A549 (cell line): ENCODE measurements at regions not wholly inside any gene's neighbourhood (a gene's known extent, or its start where the extent isn't known, plus 50 kb on each side); places are given as distances from the start of the nearest gene placed in this dataset.
"Not testable (repeated sequence)": the region's sequence is repeated elsewhere in the genome, so short reads cannot be mapped to it uniquely, and the experiment has no call there.

Source experiments
- ATAC-seq, 2 experiments: fragments of 200-7000 bp in 1 of 2; fragments of >200 bp in 1 of 2; cut with Nextera tagmentation in 1 of 2; cut with Tn5 transposase in 1 of 2; 3 replicates each; pipeline versions ENCODE4 v1.8.0 to v1.9.1; 2018 to 2020; ENCODE audit warnings: mild to moderate bottlenecking in 1 of 2, moderate library complexity in 1 of 2
- CTCF ChIA-PET: fragments of 300-600 bp; sonication (Branson Sonifier 250); formaldehyde crosslinking; extraction: SDS; loops from one replicate; lab custom pipeline; 2021; ENCODE audit warnings: antibody characterized with exemption, inconsistent platforms; lab: Yijun Ruan, JAX
- POLR2A ChIA-PET: fragments of 350-600 bp; formaldehyde crosslinking; extraction: SDS; loops from one replicate; lab custom pipeline; 2021; ENCODE audit warnings: antibody characterized with exemption, inconsistent platforms; lab: Yijun Ruan, JAX
- DNase-seq, 2 experiments: peaks; one replicate each; pipeline versions ENCODE4 v3.0.0 to v3.0.0-alpha.2; 2011 to 2016; ENCODE audit warnings: low read depth in 1 of 2, low spot score in 1 of 2
- FAIRE-seq: peaks from 2 replicates; lab custom pipeline; 2011; peaks lifted over from hg19 to GRCh38; lab: Jason Lieb, UNC
- H3K27ac ChIP-seq, 2 experiments: fragments of >200 bp; sonication (Bioruptor Twin); formaldehyde crosslinking; 3 replicates each; pipeline ENCODE4 v1.5.1; 2016 to 2017
- H3K4me1 ChIP-seq: fragments of >200 bp; sonication (Bioruptor Twin); formaldehyde crosslinking; 3 replicates; pipeline ENCODE4 v1.6.1; 2016
- H3K4me2 ChIP-seq: fragments of >200 bp; sonication (Bioruptor Twin); formaldehyde crosslinking; 3 replicates; pipeline ENCODE4 v1.6.1; 2016
- H3K4me3 ChIP-seq: fragments of >200 bp; sonication (Bioruptor Twin); formaldehyde crosslinking; 3 replicates; pipeline ENCODE4 v1.5.1; 2016
- H3K9me3 ChIP-seq: fragments of >200 bp; sonication (Bioruptor Twin); formaldehyde crosslinking; 3 replicates; pipeline ENCODE4 v1.6.1; 2016
- WGBS: methylation state at CpG from one replicate; pipeline ENCODE4 v1.1.6; 2017; ENCODE audit errors: missing lambda C conversion rate; 5-methylcytosine and 5-hydroxymethylcytosine counted together

DNA sequence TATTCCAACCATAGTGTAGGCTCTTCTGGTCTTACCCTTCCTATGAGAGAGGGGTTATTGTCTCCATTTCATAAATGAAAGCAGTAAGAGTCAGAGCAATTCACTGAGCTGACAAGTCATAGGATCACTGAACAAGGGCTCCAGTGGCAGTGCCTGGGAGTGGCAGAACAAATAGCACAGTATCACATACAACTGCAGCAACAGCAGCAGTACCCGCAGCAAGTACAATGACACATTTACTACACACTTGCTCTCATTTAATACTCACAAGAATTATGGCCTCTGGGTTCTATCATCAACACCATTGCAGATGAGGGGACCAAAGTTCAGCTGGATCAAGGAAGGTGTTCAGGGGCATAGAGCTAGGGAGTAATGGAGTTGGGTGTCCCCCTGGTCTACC is 218.8 kb downstream of the BCL2L11 start:
- 100% methylated on average over 1 of the region's 1 CpG for WGBS
- ATAC-seq, CTCF ChIA-PET, H3K4me3 ChIP-seq, DNase-seq, H3K9me3 ChIP-seq, H3K4me2 ChIP-seq, POLR2A ChIA-PET, H3K27ac ChIP-seq, H3K4me1 ChIP-seq, FAIRE-seq: not testable (repeated sequence)

DNA sequence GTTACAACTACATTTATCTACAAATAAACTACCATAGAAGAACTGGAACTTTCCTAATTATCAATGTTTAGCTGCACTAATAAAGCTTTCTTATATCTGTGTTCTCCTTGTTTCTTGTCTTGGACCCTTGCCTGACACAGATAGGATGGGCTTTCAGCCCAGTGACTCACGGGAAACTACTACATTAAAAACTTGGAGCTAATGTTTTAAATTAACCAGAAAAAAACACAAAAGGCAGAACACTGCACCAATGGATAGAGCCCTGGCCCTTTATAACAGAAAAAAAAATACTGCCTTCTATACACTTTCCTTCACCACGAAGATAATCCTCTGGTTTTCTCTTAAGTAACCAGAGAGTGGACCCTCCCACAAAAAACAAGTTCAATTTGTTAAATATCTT is 223.9 kb downstream of the BCL2L11 start:
- FAIRE-seq, DNase-seq, H3K4me1 ChIP-seq, H3K27ac ChIP-seq, H3K9me3 ChIP-seq, CTCF ChIA-PET, ATAC-seq, POLR2A ChIA-PET, H3K4me2 ChIP-seq, H3K4me3 ChIP-seq: not testable (repeated sequence)
- 72% methylated on average over 2 of the region's 2 CpGs for WGBS

- FAIRE-seq, H3K9me3 ChIP-seq, H3K4me3 ChIP-seq, CTCF ChIA-PET, H3K4me1 ChIP-seq, H3K4me2 ChIP-seq, POLR2A ChIA-PET, ATAC-seq, DNase-seq, H3K27ac ChIP-seq: not testable (repeated sequence)
- WGBS, result 92% methylated on average over 2 of the region's 3 CpGs
These were observed 224.7 kb downstream of the BCL2L11 start for GRCh38 chr2:111345439-111345838.

GRCh38 chr2:111346018-111346930 is 225.6 kb downstream of the BCL2L11 start:
- WGBS, result 76% methylated on average over 8 of the region's 14 CpGs
- H3K4me2 ChIP-seq, CTCF ChIA-PET: not testable (repeated sequence)

DNA sequence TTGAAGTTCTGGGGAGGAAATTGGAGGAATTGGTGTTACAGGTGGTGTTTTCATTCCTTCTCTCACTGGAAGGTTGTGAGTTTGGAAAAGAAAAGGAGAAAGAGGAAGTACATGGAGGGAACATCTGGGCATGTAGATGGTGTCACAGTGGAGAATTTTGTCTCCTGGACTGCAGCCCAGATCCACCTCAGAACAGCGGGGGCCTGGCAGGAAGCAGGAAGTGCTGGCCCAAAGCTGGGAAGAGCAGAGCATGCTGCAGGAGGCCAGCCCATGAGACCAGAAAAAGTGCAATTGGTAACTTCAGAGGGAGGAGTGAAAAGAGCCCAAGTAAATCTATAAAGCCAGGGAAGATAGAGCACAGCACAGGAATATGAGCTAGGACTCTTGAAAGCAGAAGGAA is 227.0 kb downstream of the BCL2L11 start:
- CTCF ChIA-PET, H3K9me3 ChIP-seq, H3K4me3 ChIP-seq, POLR2A ChIA-PET, DNase-seq, H3K27ac ChIP-seq, H3K4me2 ChIP-seq, FAIRE-seq, H3K4me1 ChIP-seq: not testable (repeated sequence)
- ATAC-seq, result peak in 1 of 2 experiments; percentile 31; a peak in 1 of 6 replicates
- WGBS, result no CpG with 5 or more reads among the region's 1 CpG

More at GRCh38 chr2:111346018-111346930, 225.6 kb downstream of the BCL2L11 start:
- H3K4me3 ChIP-seq, POLR2A ChIA-PET, H3K9me3 ChIP-seq, FAIRE-seq, H3K4me1 ChIP-seq, DNase-seq, H3K27ac ChIP-seq: not testable (repeated sequence)
- peak; percentile 23 to 68; a peak in 4 of 6 replicates for ATAC-seq

- ATAC-seq, FAIRE-seq, H3K4me1 ChIP-seq, CTCF ChIA-PET, POLR2A ChIA-PET, H3K9me3 ChIP-seq, H3K4me2 ChIP-seq, H3K4me3 ChIP-seq, H3K27ac ChIP-seq, DNase-seq: not testable (repeated sequence)
- WGBS, result no CpG with 5 or more reads among the region's 7 CpGs
These were observed 227.6 kb downstream of the BCL2L11 start for GRCh38 chr2:111348316-111348715.

GRCh38 chr2:111355022-111355817 is 234.5 kb downstream of the BCL2L11 start:
- H3K9me3 ChIP-seq, ATAC-seq, H3K4me3 ChIP-seq, FAIRE-seq, DNase-seq, H3K27ac ChIP-seq, H3K4me2 ChIP-seq, H3K4me1 ChIP-seq, POLR2A ChIA-PET, CTCF ChIA-PET: not testable (repeated sequence)
- 96% methylated on average over 8 of the region's 13 CpGs for WGBS

- FAIRE-seq, DNase-seq, POLR2A ChIA-PET, CTCF ChIA-PET, H3K9me3 ChIP-seq, H3K4me1 ChIP-seq, H3K4me2 ChIP-seq, ATAC-seq, H3K4me3 ChIP-seq: not testable (repeated sequence)
- H3K27ac ChIP-seq, result peak overlapping the region in 1 of 2 experiments; percentile 34; a peak in 1 of 6 replicates
- WGBS, result 96% methylated on average over 8 of the region's 11 CpGs
These were observed 235.3 kb downstream of the BCL2L11 start for GRCh38 chr2:111355823-111356511.

GRCh38 chr2:111356512-111357031 is 235.9 kb downstream of the BCL2L11 start:
- DNase-seq, H3K4me3 ChIP-seq, POLR2A ChIA-PET, FAIRE-seq, H3K9me3 ChIP-seq, H3K4me1 ChIP-seq, CTCF ChIA-PET: not testable (repeated sequence)
- peak; percentile 82 to 93; a peak in 5 of 6 replicates for ATAC-seq
- Histone ChIP-seq H3K4me2 (peak overlapping the region; percentile 41; the same call in 1 of the 3 replicates), H3K27ac (peak overlapping the region in 1 of 2 experiments; percentile 48; a peak in 1 of 6 replicates)
- WGBS, result 40% methylated on average over 4 of the region's 6 CpGs

- POLR2A ChIA-PET, H3K9me3 ChIP-seq, ATAC-seq, FAIRE-seq, H3K27ac ChIP-seq, CTCF ChIA-PET, H3K4me1 ChIP-seq, DNase-seq, H3K4me3 ChIP-seq, H3K4me2 ChIP-seq: not testable (repeated sequence)
- WGBS, result 96% methylated on average over 35 of the region's 37 CpGs
These were observed 245.4 kb downstream of the BCL2L11 start for GRCh38 chr2:111365986-111366640.
